Right cardiac atrium (tissue), 5 donors: ENCODE measurements at regions not wholly inside any gene's neighbourhood (a gene's known extent, or its start where the extent isn't known, plus 50 kb on each side); places are given as distances from the start of the nearest gene placed in this dataset.
"Not testable (repeated sequence)": the region's sequence is repeated elsewhere in the genome, so short reads cannot be mapped to it uniquely, and the experiment has no call there.

Experiments
- ATAC-seq, 2 donors: fragments of 200-7000 bp; cut with Tn5 transposase; one replicate each; pipeline versions ENCODE4 v1.8.0 to v1.9.1; 2020; ENCODE audit warnings: moderate library complexity in 2 of 2, mild to moderate bottlenecking in 1 of 2
- DNase-seq, 3 donors: peaks; one replicate each; pipeline ENCODE4 v3.0.0-alpha.2; 2020
- H3K27ac ChIP-seq: one replicate; pipeline ENCODE4 v1.5.1; 2013; ENCODE audit warnings: mild to moderate bottlenecking, low read length, control low read depth, moderate library complexity
- H3K27me3 ChIP-seq: one replicate; pipeline ENCODE4 v1.6.1; 2013; ENCODE audit not compliant: control insufficient read depth, insufficient read depth
- H3K4me1 ChIP-seq: one replicate; pipeline ENCODE4 v1.6.1; 2013; ENCODE audit warnings: low read length; ENCODE audit not compliant: control insufficient read depth, insufficient read depth
- H3K4me3 ChIP-seq: one replicate; pipeline ENCODE4 v1.5.1; 2013; ENCODE audit warnings: low read length, control low read depth
- H3K9me3 ChIP-seq: one replicate; pipeline ENCODE4 v1.6.1; 2013; ENCODE audit warnings: low read length; ENCODE audit not compliant: control insufficient read depth
- WGBS: extraction: QIAGEN DNeasy Blood & Tissue Kit; methylation state at CpG from one replicate; pipeline ENCODE4 v1.1.7; 2013; 5-methylcytosine and 5-hydroxymethylcytosine counted together
- intact Hi-C, 4 donors: fragments of 100-400 bp; cut with DNase I; formaldehyde crosslinking; loops; one replicate each; pipeline versions ENCODE4 v1.11.0 to v1.14.0; 2022 to 2023
- donor health status: healthy with polysubstance abuse.
- donor health status: DM: no; HTN: yes; CAD: no.
- donor health status: DM: no; HTN: no; CAD: no.
- donor health status: DM: no; HTN: yes; CAD: no; lungs with severe emphysema.
- donor health status: DM: yes; HTN: yes; CAD: no.

DNA sequence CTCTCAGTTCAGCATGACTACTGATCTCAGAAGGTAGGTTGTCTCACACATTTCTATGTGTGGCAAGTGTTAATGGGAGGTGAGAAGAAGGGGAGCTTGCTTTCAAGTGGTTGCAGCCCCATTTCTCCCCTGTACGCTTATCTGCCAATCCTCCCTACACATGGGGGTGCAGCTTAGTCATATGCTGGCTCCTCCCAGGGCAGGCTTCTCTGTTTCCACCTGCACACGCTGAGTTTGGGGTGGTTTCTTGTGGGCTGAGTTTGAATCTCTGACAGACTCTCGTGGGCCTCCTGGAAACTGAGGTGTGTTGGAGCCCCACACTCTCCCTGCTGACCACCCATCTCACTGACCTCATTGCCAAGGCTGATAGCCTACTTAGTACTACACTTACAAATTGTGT lies 435.8 kb upstream of the MTPN start:
- intact Hi-C loops = no loop called here
- Histone ChIP-seq H3K27ac (no peak overlapping the region), H3K4me1 (no peaks in the 10 kb centered on the region), H3K4me3 (no peak overlapping the region), H3K9me3 (no peaks in the 10 kb centered on the region), H3K27me3 (no peaks in the 10 kb centered on the region)
- 92% methylated on average over 3 of the region's 3 CpGs for WGBS
- no peak for ATAC-seq
- DNase-seq = no peak

DNA sequence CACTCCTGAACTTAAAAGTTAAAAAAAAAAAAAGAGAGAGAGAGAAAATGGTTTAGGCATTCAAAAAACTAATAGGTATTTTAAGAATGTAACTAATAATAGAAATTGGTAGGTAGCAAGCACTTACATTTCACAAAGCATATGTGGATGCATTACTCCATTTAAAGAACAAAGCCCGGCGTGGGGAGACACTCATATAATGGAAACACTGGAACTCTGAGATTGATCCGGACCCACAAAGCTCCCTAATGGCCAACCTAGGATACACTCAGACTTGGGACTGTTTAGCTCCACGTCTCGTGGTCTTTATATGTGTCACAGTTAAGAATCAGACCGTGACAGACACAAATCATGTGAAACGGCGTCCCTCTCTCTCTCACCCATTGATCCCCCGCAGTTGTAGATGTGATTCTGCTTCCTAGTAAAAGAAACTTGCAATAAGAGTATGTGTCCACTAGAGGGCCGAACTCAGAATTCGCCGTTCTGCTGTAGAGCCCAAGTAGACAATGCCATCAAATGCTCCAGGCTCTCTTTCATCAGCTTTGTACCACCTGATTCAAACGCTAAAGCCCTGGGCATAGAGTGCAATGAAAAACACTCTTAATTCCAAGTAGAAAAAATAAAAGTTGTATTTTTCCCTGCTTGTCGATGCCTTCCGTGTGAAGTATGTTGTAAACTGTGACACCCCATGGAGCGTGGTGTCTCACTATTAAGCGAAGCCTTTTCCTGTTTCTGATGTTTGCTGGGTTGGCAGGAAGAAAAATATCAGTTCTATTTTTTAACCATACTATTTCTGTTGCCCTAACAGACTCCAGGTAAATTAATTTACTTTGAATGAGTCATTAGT lies 429.0 kb upstream of the MTPN start:
- 26% methylated on average over 17 of the region's 17 CpGs for WGBS
- peak; percentile 67 to 73 for ATAC-seq
- no peak overlapping the region for H3K4me3 ChIP-seq
- no peak overlapping the region for H3K27ac ChIP-seq
- peak in 2 of 3 donors; percentile 21 to 32 for DNase-seq
- H3K9me3 ChIP-seq = no peaks in the 10 kb centered on the region
- H3K4me1 ChIP-seq = no peaks in the 10 kb centered on the region
- no peaks in the 10 kb centered on the region for H3K27me3 ChIP-seq
- intact Hi-C loops = loop anchor here in 2 of 4 donors (10.0 kb wide), 2 partner anchors 689 to 1189 kb away; no protein-coding TSS in a partner anchor

DNA sequence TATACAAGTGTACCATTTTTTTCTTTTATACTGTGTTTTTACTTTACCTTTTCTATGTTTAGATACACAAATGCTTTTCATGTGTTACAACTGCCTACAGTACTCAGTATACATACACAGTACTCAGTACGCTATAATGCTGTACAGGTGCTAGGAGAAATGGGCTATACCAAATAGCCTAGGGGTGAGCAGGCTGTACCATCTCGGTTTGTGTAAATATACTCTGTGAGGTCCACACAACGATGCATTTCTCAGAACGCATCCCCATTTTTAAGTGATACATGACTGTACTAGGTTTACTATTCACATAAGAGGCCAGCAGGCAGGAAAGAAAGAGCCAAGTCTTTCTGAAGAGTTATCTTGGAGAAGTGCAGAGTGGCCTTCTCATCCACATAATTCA lies 426.4 kb upstream of the MTPN start:
- H3K4me3 ChIP-seq = no peak overlapping the region
- intact Hi-C loops = loop anchor here in 2 of 4 donors (10.0 kb wide), 2 partner anchors 691 to 1191 kb away; no protein-coding TSS in a partner anchor
- 90% methylated on average over 4 of the region's 4 CpGs for WGBS

DNA sequence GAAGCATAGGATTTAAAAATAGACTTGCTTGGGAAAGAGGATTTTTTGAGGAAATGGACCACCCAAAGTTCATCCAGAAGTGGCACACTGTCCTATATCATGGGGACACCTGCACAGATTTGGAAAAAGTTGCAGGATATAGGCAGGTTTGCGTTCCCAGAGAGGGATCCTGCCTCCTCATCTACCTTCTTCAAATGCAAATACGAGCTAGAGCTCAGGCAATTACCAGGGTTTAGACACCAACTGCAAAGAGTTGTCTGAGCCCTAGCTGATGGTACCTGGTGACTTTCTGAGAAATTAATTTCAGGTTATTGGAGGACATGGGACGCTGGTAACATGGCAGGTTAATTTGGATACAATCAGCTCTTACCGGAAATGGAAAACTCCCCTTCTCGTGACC lies 423.7 kb upstream of the MTPN start:
- no peak overlapping the region for H3K27ac ChIP-seq
- H3K9me3 ChIP-seq = no peaks in the 10 kb centered on the region
- DNase-seq = no peak
- 82% methylated on average over 5 of the region's 5 CpGs for WGBS
- H3K27me3 ChIP-seq = no peaks in the 10 kb centered on the region
- H3K4me3 ChIP-seq = no peak overlapping the region
- H3K4me1 ChIP-seq = no peaks in the 10 kb centered on the region
- intact Hi-C loops = loop anchor here in 2 of 4 donors (10.0 kb wide), 2 partner anchors 694 to 1194 kb away; no protein-coding TSS in a partner anchor
- ATAC-seq = no peak

More for the DNA sequence above, 426.4 kb upstream of the MTPN start:
- no peaks in the 10 kb centered on the region for H3K9me3 ChIP-seq
- H3K27me3 ChIP-seq = no peaks in the 10 kb centered on the region
- ATAC-seq = no peak
- H3K4me1 ChIP-seq = no peaks in the 10 kb centered on the region
- H3K27ac ChIP-seq = no peak overlapping the region
- DNase-seq = no peak

DNA sequence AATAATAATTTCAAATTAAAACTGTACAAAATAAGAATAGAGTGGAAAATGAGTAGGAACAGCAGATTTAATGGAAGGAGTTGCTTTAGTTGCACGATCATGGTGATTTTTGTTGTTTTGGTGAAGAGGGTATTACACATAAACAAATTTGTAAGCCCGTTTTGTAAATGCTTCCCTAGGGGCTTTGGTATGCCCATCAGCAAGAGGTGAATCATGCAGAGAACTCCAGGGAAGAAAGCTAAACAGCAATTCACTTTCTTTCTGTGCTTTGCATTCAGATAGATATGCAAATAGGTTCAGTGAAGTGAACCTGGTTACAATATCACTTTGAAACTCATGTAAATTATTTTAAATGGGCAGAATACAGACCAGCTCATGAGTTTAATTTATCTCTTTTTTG lies 422.2 kb upstream of the MTPN start:
- Histone ChIP-seq H3K4me3 (no peak overlapping the region), H3K27me3 (no peaks in the 10 kb centered on the region), H3K27ac (no peak overlapping the region), H3K9me3 (no peaks in the 10 kb centered on the region), H3K4me1 (no peaks in the 10 kb centered on the region)
- DNase-seq (no peak), ATAC-seq (no peak)
- WGBS = 63% methylated on average over 2 of the region's 2 CpGs
- intact Hi-C loops = no loop called here

DNA sequence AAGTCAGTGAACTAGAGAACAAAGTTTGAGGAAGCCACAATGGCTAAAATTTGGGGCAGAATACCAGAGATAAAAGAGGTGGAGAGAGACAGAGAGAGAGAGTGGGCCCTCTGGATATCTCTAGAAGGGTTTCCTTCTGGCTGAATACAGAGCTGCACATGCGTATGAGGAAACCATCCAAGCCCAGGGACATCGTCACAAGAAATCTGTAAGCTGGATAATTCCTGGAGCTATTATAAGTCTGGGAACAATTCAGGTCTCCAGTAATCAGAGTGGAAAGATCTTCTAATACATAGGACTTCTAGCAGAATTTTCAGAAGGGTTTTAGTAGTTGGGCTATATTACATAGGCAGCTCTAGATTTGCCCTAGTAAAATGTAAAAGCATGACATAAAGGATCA lies 415.7 kb upstream of the MTPN start:
- 61% methylated on average over 2 of the region's 2 CpGs for WGBS
- no peak for DNase-seq
- H3K4me1 ChIP-seq = peaks cover 2% of the 10 kb centered on the region
- no peaks in the 10 kb centered on the region for H3K27me3 ChIP-seq
- no peak for ATAC-seq
- no peaks in the 10 kb centered on the region for H3K9me3 ChIP-seq
- intact Hi-C loops = no loop called here
- H3K27ac ChIP-seq = no peak overlapping the region
- no peak overlapping the region for H3K4me3 ChIP-seq

DNA sequence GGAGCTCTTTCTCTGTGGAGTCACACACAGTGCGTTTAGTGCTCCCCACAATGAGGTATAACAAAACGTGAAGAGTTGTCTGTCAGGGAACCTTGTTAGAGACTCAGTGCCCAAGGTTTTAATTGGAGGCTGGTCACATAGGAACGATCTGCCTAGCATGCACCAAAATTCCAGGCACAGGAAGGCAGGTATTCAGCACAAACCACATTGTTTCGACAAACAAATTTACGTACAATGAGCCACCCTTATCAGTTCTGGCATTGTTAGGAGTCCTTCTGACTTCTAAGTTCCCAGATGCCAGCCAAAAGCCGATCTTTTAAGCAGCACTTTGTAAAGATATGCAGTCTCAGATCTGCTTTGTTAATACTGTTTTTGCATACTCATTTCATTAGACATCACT lies 414.2 kb upstream of the MTPN start:
- DNase-seq (no peak), ATAC-seq (no peak)
- Histone ChIP-seq H3K9me3 (no peaks in the 10 kb centered on the region), H3K4me1 (peaks cover 2% of the 10 kb centered on the region), H3K4me3 (no peak overlapping the region), H3K27ac (no peak overlapping the region), H3K27me3 (no peaks in the 10 kb centered on the region)
- intact Hi-C loops = no loop called here
- 64% methylated on average over 6 of the region's 6 CpGs for WGBS

DNA sequence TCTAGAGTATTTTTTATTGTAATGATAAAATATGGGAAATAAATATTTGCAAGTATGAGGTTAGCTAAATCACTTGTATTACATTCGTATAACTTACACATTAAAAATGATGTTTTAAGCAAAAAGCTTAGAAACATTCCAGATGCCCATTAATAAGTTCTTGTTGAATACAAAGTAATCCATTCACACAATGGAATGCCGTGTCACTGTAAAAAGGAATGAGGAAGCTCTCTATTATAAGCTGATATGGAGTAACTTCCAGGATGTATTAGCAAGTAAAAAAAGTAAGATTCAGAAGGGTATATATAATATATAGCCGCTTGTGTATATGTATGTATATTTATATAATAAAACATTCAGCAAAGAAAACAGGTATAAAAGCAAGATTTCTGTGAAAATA lies 412.8 kb upstream of the MTPN start:
- H3K4me3 ChIP-seq = no peak overlapping the region
- WGBS = 57% methylated on average over 3 of the region's 3 CpGs

DNA sequence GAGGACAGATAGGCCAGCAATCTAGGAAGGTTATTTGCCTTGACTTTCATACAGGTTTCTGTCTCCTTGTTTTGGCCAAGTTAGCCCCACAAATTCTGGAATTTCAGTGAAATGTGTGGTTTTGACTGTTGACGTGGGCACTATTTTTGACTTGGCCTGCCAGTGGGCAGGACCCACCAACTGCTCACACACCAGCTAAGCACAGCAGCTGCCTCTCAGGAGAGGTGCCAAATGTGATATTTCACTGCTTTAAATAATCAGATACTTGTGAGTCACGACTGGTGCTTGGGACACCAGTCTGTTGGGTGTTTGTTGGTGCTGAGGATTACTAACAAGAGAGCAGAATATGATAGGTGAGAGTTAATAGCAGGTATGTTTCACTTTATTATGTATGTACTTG lies 409.7 kb upstream of the MTPN start:
- intact Hi-C loops = no loop called here
- Histone ChIP-seq H3K9me3 (no peaks in the 10 kb centered on the region), H3K27ac (no peak overlapping the region), H3K4me3 (no peak overlapping the region), H3K27me3 (no peaks in the 10 kb centered on the region), H3K4me1 (peaks cover 2% of the 10 kb centered on the region)
- no peak for DNase-seq
- no peak for ATAC-seq
- 49% methylated on average over 2 of the region's 2 CpGs for WGBS

More for the DNA sequence above, 412.8 kb upstream of the MTPN start:
- intact Hi-C loops = no loop called here
- no peak overlapping the region for H3K27ac ChIP-seq
- H3K27me3 ChIP-seq = no peaks in the 10 kb centered on the region
- DNase-seq (no peak), ATAC-seq (no peak)
- no peaks in the 10 kb centered on the region for H3K9me3 ChIP-seq
- peaks cover 2% of the 10 kb centered on the region for H3K4me1 ChIP-seq

DNA sequence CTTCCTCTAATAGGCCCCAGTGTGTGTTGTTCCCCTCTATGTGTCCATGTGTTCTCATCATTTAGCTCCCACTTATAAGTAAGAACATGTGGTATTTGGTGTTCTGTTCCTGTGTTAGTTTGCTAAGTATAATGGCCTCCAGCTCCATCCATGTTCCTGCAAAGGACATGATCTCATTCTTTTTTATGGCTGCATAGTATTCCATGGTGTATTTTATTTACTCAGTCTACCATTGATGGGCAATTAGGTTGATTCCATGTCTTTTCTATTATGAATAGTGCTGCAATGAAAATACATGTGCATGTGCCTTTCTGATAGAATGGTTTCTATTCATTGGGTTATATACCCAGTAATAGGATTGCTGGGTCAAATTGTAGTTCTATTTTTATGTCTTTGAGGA lies 394.2 kb upstream of the MTPN start:
- DNase-seq, H3K4me1 ChIP-seq, ATAC-seq, intact Hi-C loops, H3K9me3 ChIP-seq, H3K27me3 ChIP-seq, H3K27ac ChIP-seq, H3K4me3 ChIP-seq: not testable (repeated sequence)

DNA sequence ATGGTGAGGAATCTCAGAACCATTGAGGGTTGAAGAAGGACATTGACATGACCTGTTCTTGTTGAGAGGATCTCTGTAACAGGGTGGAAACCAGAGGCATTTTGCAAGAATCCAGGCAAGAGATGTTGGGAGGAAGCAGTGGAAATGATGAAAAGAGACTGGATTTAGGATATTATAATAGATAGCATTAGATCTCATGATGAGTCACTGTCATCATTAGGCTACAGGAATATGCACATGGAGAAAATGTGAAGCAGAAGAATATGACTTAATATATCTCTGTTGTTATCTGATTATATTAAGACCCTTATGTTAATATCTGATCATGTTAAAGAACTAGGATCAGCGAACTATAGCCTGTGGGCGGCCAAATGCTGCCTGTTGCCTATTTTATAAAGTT lies 393.0 kb upstream of the MTPN start:
- Histone ChIP-seq H3K9me3 (no peaks in the 10 kb centered on the region), H3K4me3 (no peak overlapping the region), H3K27ac (no peak overlapping the region), H3K27me3 (no peaks in the 10 kb centered on the region), H3K4me1 (no peaks in the 10 kb centered on the region)
- WGBS = 96% methylated on average over 2 of the region's 2 CpGs
- intact Hi-C loops = no loop called here
- DNase-seq = no peak
- ATAC-seq = no peak
